Parathyroid adenoma (tissue), 2 donors: ENCODE measurements at regions not wholly inside any gene's neighbourhood (a gene's known extent, or its start where the extent isn't known, plus 50 kb on each side); places are given as distances from the start of the nearest gene placed in this dataset.

Experiments used
- H2AFZ ChIP-seq: fragments of 300-600 bp; sonication (generic); one replicate; pipeline ENCODE4 v1.7.0; 2017; ENCODE audit warnings: antibody characterized with exemption, mild to moderate bottlenecking
- H3K27ac ChIP-seq: fragments of 300-600 bp; sonication (generic); one replicate; pipeline ENCODE4 v1.7.0; 2017
- H3K27me3 ChIP-seq: fragments of 300-600 bp; sonication (generic); one replicate; pipeline ENCODE4 v1.7.0; 2017; ENCODE audit warnings: low read length; ENCODE audit not compliant: control insufficient read depth, insufficient read depth
- H3K36me3 ChIP-seq: fragments of 300-600 bp; sonication (generic); one replicate; pipeline ENCODE4 v1.7.0; 2017; ENCODE audit warnings: low read length; ENCODE audit not compliant: control insufficient read depth, insufficient read depth
- H3K4me1 ChIP-seq: fragments of 300-600 bp; sonication (generic); one replicate; pipeline ENCODE4 v1.7.0; 2017; ENCODE audit warnings: control low read depth
- H3K4me2 ChIP-seq: fragments of 300-600 bp; sonication (generic); one replicate; pipeline ENCODE4 v1.7.0; 2017; ENCODE audit warnings: low read length
- H3K4me3 ChIP-seq: fragments of 300-600 bp; sonication (generic); one replicate; pipeline ENCODE4 v1.7.0; 2017; ENCODE audit warnings: low read depth, low read length
- H3K79me2 ChIP-seq: fragments of 300-600 bp; sonication (generic); one replicate; pipeline ENCODE4 v1.7.0; 2017; ENCODE audit warnings: control low read depth
- H3K9ac ChIP-seq: fragments of 300-600 bp; sonication (generic); one replicate; pipeline ENCODE4 v1.7.0; 2017; ENCODE audit warnings: mild to moderate bottlenecking
- H3K9me3 ChIP-seq: fragments of 300-600 bp; sonication (generic); one replicate; pipeline ENCODE4 v1.7.0; 2017; ENCODE audit warnings: low read length; ENCODE audit not compliant: control insufficient read depth
- TF ChIP-seq, protein P1 (sequence below): fragments of 300-600 bp; sonication (generic); IDR thresholded peaks from one replicate; pipeline ENCODE4 v1.7.0; 2017; ENCODE audit warnings: antibody characterized with exemption, mild to moderate bottlenecking
- donor health status: primary hyperparathyroidism.

DNA sequence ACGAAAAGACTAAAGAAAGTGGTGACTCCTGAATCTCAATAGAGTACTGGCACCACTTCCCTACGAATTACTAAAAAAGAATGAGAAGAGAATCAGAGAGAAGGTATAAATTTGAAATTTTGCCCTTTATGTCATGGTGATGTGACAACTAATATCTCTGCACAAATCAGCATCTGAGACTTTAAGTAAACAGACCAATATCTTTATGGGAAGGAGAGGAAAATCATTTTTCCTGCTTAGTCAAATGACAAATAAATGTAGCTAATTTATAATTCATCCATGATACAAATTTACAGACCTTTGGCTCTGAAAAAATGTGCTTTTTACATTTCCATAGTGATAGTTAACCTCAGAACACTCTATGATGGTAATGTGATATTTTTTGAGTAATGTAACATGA is 424.8 kb upstream of the EPHA5 start:
- Histone ChIP-seq H3K79me2 (no peaks in the 10 kb centered on the region), H3K36me3 (no peaks in the 10 kb centered on the region), H3K9ac (no peak overlapping the region), H3K27ac (no peak overlapping the region), H3K4me3 (no peak overlapping the region), H3K4me2 (no peak overlapping the region), H3K9me3 (no peaks in the 10 kb centered on the region), H2AFZ (no peak overlapping the region), H3K27me3 (no peaks in the 10 kb centered on the region), H3K4me1 (no peaks in the 10 kb centered on the region)
- TF ChIP-seq, protein P1, sequence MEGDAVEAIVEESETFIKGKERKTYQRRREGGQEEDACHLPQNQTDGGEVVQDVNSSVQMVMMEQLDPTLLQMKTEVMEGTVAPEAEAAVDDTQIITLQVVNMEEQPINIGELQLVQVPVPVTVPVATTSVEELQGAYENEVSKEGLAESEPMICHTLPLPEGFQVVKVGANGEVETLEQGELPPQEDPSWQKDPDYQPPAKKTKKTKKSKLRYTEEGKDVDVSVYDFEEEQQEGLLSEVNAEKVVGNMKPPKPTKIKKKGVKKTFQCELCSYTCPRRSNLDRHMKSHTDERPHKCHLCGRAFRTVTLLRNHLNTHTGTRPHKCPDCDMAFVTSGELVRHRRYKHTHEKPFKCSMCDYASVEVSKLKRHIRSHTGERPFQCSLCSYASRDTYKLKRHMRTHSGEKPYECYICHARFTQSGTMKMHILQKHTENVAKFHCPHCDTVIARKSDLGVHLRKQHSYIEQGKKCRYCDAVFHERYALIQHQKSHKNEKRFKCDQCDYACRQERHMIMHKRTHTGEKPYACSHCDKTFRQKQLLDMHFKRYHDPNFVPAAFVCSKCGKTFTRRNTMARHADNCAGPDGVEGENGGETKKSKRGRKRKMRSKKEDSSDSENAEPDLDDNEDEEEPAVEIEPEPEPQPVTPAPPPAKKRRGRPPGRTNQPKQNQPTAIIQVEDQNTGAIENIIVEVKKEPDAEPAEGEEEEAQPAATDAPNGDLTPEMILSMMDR, result no peak

GRCh38 chr4:66094070-66094469 is 423.8 kb upstream of the EPHA5 start:
- no peaks in the 10 kb centered on the region for H3K4me1 ChIP-seq
- no peak overlapping the region for H3K9ac ChIP-seq
- H3K4me2 ChIP-seq, result no peak overlapping the region
- H2AFZ ChIP-seq, result no peak overlapping the region
- TF ChIP-seq, protein P1, result no peak
- H3K36me3 ChIP-seq, result no peaks in the 10 kb centered on the region
- H3K9me3 ChIP-seq, result no peaks in the 10 kb centered on the region
- no peak overlapping the region for H3K27ac ChIP-seq
- H3K79me2 ChIP-seq, result no peaks in the 10 kb centered on the region
- H3K4me3 ChIP-seq, result no peak overlapping the region
- no peaks in the 10 kb centered on the region for H3K27me3 ChIP-seq

GRCh38 chr4:66091786-66092185 is 421.5 kb upstream of the EPHA5 start:
- Histone ChIP-seq H3K79me2 (no peaks in the 10 kb centered on the region), H3K4me1 (no peaks in the 10 kb centered on the region), H3K4me2 (no peak overlapping the region), H3K9ac (no peak overlapping the region), H3K27me3 (no peaks in the 10 kb centered on the region), H3K4me3 (no peak overlapping the region), H3K36me3 (no peaks in the 10 kb centered on the region), H3K27ac (no peak overlapping the region), H2AFZ (no peak overlapping the region), H3K9me3 (no peaks in the 10 kb centered on the region)
- TF ChIP-seq, protein P1, result no peak

- peaks cover 3% of the 10 kb centered on the region for H3K9me3 ChIP-seq
- H2AFZ ChIP-seq, result no peak overlapping the region
- H3K4me3 ChIP-seq, result no peak overlapping the region
- H3K79me2 ChIP-seq, result no peaks in the 10 kb centered on the region
- H3K9ac ChIP-seq, result no peak overlapping the region
- H3K27ac ChIP-seq, result no peak overlapping the region
- TF ChIP-seq, protein P1, result no peak
- H3K36me3 ChIP-seq, result no peaks in the 10 kb centered on the region
- H3K4me1 ChIP-seq, result no peaks in the 10 kb centered on the region
- H3K4me2 ChIP-seq, result no peak overlapping the region
- H3K27me3 ChIP-seq, result no peaks in the 10 kb centered on the region
Measured at GRCh38 chr4:66073961-66074360, 403.7 kb upstream of the EPHA5 start.

- TF ChIP-seq, protein P1, result no peak
- Histone ChIP-seq H3K4me1 (no peaks in the 10 kb centered on the region), H3K79me2 (no peaks in the 10 kb centered on the region), H3K4me3 (no peak overlapping the region), H3K27ac (no peak overlapping the region), H3K9me3 (peaks cover 3% of the 10 kb centered on the region), H3K36me3 (no peaks in the 10 kb centered on the region), H3K9ac (no peak overlapping the region), H3K27me3 (no peaks in the 10 kb centered on the region), H3K4me2 (no peak overlapping the region), H2AFZ (no peak overlapping the region)
Measured at GRCh38 chr4:66071911-66072310, 401.6 kb upstream of the EPHA5 start.
